ENCODE measurements at regions not wholly inside any gene's neighbourhood (a gene's known extent, or its start where the extent isn't known, plus 50 kb on each side); places are given as distances from the start of the nearest gene placed in this dataset.

GRCh38 chr6:4185846-4186245 lies 50.5 kb upstream of the ECI2 start:
- ChIA-PET POLR2A (no interaction called here), CTCF (interaction anchor here (1.6 kb wide), 1 partner anchor 25 kb away, joined by 6 read pairs; no protein-coding TSS in a partner anchor)
- TF ChIP-seq CTCF (IDR thresholded peaks at IDR 0.05; ENCODE audit: insufficient read depth, low read length, missing control alignments): no peak
- no peak for DNase-seq (ENCODE audit: low read depth, low spot score)
- no peak overlapping the region for H3K4me3 ChIP-seq (ENCODE audit: low read depth, low read length)

GRCh38 chr6:4185419-4185818 lies 50.0 kb upstream of the ECI2 start:
- no peak for DNase-seq (ENCODE audit: low read depth, low spot score)
- CTCF ChIA-PET: no interaction called here
- POLR2A ChIA-PET: no interaction called here
- H3K4me3 ChIP-seq (ENCODE audit: low read depth, low read length): no peak overlapping the region
- TF ChIP-seq CTCF (IDR thresholded peaks at IDR 0.05; ENCODE audit: insufficient read depth, low read length, missing control alignments): no peak
